Renal cortical epithelial cell (primary cell): ENCODE measurements at regions not wholly inside any gene's neighbourhood (a gene's known extent, or its start where the extent isn't known, plus 50 kb on each side); places are given as distances from the start of the nearest gene placed in this dataset.
"Not testable (repeated sequence)": the region's sequence is repeated elsewhere in the genome, so short reads cannot be mapped to it uniquely, and the experiment has no call there.

Source experiments
- DNase-seq: peaks from one replicate; pipeline ENCODE4 v3.0.0-alpha.2; 2011; ENCODE audit warnings: low read depth

GRCh38 chr1:188594542-188595235 is 1765.9 kb downstream of the PLA2G4A start:
- DNase-seq, result no peak

- DNase-seq, result no peak
These were observed 1770.6 kb downstream of the PLA2G4A start for GRCh38 chr1:188599313-188599712.

DNA sequence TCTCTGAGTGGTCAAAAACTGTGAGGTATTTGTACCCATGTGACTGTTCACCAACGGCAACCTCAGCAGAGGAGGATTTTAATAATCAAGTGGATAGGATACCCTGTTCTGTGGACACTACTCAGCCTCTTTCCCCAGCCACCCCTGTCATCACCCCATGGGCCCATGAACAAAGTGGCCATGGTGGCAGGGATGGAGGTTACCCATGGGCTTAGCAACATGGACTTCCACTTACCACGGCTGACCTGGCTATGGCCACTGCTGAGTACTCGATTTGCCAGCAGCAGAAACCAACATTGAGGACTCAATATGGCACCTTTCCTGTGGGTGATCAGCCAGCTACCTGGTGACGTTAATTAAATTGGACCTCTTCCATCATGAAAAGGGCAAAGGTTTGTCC is 1782.7 kb downstream of the PLA2G4A start:
- DNase-seq, result no peak

DNA sequence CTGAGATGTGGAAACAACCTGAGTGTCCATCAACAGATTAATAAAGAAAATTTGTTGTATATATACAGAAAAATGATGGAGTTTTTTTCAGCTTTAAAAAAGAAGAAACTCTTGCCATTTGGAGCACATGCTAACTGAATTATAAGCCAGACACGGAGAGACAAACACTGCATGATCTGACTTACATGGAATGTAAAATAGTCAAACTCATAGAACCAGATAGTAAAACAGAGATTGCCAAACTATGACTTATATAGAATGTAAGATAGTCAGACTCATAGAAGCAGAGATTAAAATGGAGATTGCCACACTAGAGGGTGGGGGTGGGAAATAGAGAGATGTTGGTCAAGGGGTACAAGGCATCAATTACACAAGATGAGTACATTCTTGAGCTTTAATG is 1786.6 kb downstream of the PLA2G4A start:
- no peak for DNase-seq

DNA sequence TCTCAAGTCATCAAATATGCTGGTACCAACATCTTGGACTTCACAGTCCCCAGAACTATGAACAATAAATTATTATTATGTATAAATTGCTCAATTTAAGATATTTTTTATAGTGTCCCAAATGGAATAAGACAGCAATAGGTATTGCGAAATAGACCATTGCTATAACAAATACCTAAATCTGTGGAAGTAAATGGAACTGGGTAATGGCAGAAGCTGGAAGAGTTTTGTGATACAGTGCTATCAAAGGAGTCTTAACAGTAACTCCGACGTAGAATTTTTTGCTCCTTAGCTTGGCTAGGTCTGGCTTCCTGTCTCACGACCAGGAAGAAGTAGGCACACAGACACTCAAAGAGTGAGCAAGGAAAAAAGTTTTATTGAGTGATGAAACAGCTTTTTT is 1791.5 kb downstream of the PLA2G4A start:
- DNase-seq, result no peak

DNA sequence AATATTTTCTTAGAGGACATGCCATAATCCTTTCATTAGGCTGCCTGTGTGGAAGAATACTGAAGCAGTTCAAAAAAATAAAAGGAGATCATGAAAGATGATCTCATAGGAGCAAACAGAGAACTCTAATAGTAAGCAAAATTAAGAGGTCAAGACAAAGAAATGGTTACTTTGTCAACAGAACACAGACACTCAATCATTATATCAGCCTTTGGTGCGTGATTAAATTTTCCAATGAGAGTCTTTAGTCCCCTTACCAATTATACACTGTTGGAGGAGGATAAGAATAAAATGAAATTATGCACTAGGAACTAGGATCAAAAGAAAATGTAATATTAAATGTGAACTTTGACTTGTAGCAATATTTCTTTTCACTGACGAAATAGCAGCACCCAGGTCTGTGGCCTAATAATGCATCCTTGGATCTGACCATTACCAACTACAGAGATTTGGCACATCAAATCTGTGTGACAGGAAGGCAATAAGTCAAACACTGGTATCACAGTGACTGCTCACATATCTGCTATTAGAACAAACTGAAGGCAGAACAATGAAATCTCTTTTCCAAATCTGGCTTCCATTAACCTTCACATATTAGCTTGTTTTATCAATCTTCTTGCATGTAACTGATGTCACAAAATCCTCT is 1812.9 kb downstream of the PLA2G4A start:
- DNase-seq, result no peak

DNA sequence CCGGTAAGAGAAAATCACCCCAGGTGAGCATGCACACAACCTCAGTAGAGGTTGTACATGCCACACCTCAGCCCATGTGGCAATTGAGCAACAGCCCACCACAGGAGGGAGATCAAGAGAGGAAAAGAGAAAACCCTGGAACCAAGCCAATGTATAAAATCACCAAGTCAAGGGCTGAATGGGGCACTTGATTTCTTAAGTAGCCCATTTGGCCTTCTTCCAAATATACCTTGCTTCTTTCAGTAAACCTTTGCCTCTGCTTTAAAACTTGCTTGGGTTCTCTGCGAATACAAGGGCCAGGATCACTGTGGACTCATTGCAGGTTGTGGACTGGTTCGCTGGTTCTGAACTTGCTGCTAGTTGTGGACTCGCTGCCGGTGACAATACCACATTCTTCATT is 1814.0 kb downstream of the PLA2G4A start:
- peak; percentile 2 for DNase-seq

GRCh38 chr1:188652678-188653077 is 1823.9 kb downstream of the PLA2G4A start:
- DNase-seq, result peak; percentile 74

DNA sequence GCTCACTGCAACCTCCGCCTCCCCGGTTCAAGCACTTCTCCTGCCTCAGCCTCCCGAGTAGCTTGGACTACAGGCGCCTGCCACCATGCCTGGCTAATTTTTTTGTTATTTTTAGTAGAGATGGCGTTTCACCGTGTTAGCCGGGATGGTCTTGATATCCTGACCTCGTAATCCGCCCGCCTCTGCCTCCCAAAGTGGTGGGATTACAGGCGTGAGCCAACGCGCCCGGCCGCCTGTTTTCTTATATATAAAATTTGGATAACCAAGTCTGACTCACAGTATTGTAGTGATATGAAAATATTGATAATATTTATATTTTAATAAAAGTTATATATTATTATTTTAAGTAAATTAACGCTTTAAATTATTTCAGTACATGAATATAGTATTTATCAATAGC is 1821.7 kb downstream of the BRINP3 start:
- not testable (repeated sequence) for DNase-seq

- no peak for DNase-seq
These were observed 1817.1 kb downstream of the BRINP3 start for GRCh38 chr1:188660572-188660971.

DNA sequence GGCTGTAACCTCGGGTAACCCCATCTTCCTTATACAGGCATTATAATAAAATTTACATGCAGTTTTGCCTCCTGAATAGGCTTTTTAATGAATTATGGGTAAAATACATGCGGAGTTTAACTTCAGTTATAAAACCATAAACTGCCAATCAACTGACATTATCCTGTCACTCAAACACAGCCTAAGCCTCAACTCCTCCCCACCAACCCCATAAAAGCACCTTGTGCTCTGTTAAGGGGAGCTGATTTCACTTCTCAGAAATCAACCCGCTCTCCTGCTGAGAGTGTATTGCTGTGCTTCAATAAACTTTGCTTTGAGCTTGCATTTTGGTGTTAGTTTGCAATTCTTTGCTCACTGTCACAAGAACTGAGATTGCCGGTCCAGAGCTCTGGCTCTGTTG is 1812.2 kb downstream of the BRINP3 start:
- peak; percentile 15 for DNase-seq

- DNase-seq, result no peak
These were observed 1809.6 kb downstream of the BRINP3 start for GRCh38 chr1:188668083-188668482.

GRCh38 chr1:188669728-188670382 is 1807.8 kb downstream of the BRINP3 start:
- DNase-seq, result peak; percentile 16

GRCh38 chr1:188670837-188671236 is 1806.8 kb downstream of the BRINP3 start:
- DNase-seq, result peak; percentile 90

DNA sequence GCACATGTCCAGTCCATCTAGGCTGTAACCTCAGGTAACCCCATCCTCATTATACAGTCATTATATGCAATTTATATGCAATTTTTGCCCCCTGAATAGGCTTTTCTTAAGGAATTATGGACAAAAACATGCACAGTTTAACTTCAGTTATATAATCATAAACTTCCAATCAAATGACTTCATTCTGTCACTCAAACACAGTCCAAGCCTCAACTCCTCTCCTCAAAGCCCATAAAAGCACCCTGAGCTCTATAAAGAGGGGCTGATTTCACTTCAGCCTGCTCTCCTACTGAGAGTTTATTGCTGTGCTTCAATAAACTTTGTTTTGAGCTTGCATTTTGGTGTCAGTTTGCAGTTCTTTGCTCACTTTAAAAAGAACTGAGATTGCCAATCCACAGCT is 1805.5 kb downstream of the BRINP3 start:
- no peak for DNase-seq

GRCh38 chr1:188689542-188689941 is 1788.1 kb downstream of the BRINP3 start:
- no peak for DNase-seq

DNA sequence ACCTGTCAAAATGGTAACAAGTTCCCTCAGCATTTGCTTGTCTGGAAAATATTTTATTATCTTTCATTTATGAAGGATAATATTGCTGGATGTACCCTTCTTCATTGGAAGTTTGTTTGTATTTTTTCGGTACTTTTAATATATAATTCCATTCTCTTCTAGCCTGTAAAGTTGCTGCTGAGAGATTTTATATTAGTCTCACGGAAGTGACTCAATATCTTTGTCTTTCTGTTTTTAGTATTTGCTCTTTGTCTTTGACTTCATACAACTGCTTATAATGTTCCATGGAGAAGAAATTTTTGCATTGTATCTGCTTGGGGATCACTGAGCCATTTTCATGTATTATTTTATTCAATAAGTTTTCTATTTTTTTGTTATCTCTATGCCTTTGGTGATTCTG is 1777.5 kb downstream of the BRINP3 start:
- no peak for DNase-seq

GRCh38 chr1:188706742-188707141 is 1770.9 kb downstream of the BRINP3 start:
- DNase-seq, result peak; percentile 76

GRCh38 chr1:188708795-188709535 is 1768.7 kb downstream of the BRINP3 start:
- no peak for DNase-seq

DNA sequence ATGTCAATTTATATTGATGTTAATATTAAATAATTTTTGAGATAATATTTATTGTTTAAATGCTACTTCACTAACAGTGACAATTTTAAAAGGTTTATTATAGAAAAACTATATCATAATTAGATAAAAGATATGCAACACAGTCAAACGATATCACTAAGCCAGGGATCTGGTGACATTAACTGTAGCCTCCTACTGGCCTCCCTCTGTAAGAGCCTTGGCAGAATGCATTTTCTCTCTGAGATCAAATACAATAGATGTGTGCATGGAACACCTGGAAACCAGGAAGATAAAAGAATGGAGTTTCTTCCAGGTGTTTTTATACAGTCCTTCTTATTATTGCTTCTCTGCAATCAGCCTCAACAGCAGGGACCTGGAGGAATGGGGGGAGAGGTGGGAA is 1762.1 kb downstream of the BRINP3 start:
- DNase-seq, result no peak

GRCh38 chr1:188719735-188720134 is 1757.9 kb downstream of the BRINP3 start:
- no peak for DNase-seq

- no peak for DNase-seq
These were observed 1754.2 kb downstream of the BRINP3 start for GRCh38 chr1:188723332-188724020.
